EH (cell line): ENCODE measurements at regions not wholly inside any gene's neighbourhood (a gene's known extent, or its start where the extent isn't known, plus 50 kb on each side); places are given as distances from the start of the nearest gene placed in this dataset.
"Not testable (repeated sequence)": the region's sequence is repeated elsewhere in the genome, so short reads cannot be mapped to it uniquely, and the experiment has no call there.

Source experiments
- DNase-seq: peaks from one replicate; pipeline ENCODE4 v3.0.0-alpha.2; 2015; ENCODE audit warnings: low read depth

DNA sequence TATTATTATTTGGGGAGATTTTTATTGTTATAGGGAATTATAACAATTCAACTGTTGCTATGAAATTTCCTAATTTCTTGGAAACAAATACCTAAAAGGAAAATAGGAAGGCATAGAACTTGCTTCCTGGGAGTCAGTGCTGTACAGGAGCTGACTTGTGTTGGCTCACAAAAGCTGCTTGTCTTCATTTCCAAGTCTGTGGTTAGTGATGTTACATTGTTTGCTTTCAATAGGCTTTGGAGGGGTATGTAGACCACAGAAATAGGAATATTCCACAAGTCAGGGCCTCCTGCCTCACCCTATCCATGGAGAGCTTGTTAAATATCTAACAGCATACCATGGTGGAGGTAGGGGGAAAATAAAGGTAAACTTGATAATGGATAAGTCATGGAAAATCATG lies 688.9 kb upstream of the FAM98A start:
- DNase-seq, result no peak

DNA sequence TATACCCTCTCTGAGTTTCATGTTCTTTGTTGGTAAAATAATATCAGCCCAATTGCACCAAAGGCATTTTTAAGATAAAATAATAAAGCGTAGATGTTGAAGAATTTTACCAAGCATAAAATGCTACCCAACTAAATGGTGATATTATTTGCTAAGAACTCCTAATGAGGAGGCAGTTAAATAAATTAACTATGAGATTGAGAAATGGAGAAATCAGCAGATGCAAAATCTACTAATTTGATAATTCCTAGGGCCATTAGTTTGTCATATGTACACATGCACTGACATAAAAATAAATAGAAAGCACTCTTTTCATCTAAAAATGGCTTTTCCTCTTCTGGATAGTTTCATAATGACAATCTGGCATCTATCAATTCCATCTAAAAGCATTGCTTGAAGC lies 681.5 kb upstream of the FAM98A start:
- no peak for DNase-seq

DNA sequence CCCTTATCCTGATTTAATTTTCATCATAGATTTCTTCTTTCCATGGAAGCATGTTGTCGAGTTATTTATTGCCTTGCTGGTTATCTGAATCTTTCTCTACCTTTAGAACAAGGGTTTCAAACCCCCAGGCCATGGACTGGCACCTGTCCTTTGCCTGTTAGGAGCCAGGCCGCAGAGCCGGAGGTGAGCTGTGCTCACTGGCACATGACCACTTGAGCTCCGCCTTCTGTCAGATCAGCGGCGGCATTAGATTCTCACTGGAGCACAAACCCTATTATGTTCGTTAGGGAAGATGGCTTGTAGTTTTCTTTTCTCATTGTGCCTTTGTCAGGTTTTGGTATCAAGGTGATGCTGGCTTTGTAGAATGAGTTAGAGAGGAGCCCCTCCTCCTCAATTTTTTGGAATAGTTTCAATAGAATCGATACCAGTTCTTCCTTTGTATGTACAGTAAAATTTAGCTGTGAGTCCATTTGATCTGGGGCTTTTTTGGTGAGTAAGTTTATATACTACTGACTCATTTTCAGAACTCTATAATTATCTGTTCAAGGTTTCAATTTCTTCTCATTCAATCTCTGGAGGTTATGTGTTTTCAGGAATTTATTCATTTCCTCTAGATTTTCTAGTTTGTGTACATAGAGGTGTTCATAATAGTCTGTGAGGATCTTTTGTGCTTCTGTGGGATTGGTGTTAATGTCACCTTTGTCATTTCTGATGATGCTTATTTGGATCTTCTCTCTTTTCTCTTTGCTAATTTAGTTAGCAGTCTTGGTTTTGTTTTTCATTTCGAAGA lies 668.0 kb upstream of the FAM98A start:
- no peak for DNase-seq

DNA sequence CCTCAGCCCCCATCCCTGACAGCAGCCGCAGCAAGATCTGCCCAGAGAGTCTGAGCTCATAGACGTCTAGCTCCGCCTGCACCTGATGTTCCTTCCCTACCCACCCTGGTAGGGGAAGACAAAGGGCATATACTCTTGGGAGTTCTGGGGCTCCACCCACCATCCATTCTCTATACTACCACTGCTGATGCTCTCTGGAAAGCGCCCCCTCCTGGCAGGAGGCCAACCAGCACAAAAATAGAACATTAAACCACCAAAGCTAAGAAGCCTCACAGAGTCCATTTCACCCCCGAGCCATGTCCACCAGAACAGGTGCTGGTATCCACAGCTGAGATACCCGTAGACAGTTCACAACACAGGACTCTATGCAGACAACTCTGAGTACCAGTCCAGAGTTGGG lies 662.6 kb upstream of the FAM98A start:
- DNase-seq, result no peak

DNA sequence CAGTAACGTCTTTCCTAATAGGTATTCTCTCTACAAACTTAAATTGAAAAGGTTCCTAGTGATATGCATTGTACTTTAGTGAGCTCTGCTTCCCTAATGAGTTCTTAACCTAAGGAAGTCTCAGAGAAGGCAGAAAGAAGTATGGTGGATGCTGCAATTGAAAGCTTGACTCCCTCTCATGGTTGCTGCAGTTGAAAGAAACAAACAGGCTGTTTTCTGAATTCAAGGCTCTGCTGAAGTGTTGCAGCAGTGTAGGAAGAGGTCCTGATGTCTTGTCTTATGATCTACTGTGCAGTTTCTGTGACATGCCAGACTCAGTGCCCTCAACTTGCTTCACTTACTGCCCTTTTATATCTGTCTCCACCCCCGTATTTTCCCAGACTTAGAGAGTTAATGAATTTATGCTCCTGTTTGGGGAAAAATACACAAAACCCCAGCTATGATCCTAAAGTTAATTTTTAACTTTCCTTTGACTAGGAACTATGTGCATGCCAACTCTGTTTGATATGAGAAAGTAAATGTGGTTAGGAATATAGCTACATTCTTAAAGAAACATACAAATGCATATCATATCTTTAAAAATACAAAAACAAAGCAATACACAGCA lies 655.3 kb upstream of the FAM98A start:
- DNase-seq, result no peak

DNA sequence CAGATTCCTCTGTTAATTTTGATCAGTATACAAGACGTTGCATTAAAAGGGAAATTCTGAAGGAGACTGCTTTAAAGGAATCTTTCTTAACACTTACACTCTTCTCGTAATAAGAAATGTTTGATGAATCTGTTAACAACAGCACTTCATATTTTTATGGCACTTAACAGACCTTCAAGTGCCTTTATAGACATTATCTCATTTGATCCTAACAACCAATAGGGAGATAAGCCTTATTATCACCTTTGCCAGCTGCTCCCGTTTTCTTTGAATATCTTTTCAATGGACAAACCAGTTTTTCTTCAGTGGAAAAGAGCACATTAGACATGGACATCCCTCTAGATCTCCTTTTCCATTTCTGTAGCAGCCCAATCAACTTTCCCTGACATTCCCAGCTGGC lies 653.0 kb upstream of the FAM98A start:
- DNase-seq, result no peak

DNA sequence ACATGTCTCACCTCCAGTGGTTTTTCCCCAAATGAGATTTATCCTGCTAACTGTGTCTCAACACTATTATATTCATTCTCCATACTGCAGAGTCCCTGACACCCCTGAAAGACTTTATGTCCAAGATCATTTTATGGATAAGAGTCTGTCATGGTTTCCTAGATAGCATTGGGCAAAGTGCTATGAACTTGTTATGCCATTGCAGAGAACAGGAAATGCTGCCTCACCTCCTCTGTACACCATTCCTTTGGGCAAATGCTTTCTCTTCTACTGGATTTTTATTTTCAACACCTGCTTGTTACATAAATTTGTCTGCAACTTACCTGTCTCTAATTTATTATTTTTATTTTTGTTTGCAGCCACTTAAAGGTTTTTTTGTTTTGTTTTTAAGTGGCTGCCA lies 652.5 kb upstream of the FAM98A start:
- DNase-seq, result no peak

DNA sequence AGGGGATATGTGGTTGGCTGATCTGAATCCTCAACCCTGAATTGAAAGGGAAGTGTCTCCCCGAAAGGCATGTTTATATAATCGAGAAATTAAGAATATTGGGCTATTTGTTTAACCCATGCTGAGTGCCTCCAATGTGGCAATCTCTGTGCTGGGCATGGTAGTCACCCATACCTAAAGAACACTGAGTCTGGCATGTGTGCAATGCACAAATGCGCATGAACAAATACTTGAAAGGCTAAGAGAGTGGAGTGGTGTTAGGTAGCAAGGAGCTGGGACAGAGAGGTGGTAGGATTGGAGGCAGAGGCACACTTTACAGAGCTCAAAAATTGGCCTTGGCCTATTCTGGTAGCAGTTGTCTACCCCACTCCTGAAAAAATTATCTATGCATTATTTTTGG lies 645.1 kb upstream of the FAM98A start:
- DNase-seq, result no peak

DNA sequence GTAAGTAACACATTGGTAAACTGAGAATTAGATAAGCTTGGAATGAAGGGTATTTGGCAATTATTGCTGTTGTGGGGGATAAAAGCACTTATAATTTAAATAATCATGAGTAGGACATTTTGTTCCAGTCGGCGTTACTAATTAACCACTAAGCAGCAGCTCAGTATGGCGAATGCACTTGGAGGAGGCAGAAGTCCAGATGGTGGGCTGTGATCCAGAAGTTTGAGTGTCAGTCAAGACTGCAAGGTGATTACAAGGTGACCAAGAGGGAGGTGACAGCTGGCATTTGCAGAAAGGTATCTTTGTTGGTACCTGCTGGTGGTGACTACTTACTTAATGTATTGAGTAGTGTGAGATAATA lies 643.6 kb upstream of the FAM98A start:
- DNase-seq, result no peak

DNA sequence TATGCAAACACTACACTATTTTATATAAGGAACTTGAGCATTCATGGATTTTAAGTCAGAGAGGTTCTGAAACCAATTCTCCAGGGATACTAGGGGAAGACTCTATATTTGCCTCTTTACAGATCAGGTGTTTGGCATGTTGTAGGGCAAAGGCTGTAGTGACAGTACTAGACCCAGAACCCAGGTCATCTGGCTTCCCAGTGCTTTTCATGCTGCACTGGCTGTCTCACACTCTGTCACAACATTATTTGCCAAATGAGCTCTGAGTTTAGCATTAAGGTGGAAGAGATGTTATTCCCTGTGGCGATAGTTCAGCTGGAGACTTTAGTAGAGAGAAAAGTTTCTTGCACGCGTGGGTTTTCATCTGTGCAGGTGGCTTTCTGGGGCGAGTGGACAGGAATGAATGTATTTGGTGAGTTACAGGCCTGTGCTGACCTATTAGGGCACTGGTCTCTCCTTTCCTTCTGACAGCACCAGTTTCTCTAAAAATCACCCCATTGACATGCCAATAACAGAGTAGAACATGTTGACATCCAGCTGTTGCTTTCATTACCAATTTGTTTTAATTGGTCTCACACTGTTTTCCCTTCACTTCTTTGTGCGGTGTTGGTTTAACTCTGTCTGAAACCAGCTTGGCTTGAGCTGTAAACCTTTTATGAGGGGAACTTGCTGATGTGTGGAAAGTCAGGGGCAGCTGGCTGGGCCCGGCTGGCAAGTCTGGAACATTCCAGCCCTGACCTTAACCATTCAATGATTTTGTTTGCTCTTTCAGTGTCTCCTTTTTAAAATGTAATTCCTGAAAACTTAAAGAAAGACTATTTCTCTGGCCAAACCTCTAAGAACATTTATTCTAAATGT lies 643.0 kb upstream of the FAM98A start:
- no peak for DNase-seq

DNA sequence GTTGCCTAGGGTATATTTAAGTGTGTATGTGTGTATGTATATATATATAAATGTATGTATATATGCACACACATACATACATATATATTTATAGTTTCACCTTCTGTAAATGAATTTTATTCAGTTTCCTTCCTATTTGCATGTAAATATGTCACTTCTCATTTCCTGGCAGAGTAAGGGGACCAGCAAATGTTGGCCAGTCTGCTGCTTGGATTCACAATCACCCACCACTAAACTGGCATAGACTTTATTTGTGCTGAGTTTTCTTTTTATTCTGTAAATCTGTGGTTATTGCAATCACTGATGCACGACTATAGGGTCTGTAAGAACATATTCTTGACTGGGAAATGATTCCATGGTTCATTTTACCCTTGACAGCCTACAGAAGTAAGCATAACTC lies 640.4 kb upstream of the FAM98A start:
- no peak for DNase-seq

DNA sequence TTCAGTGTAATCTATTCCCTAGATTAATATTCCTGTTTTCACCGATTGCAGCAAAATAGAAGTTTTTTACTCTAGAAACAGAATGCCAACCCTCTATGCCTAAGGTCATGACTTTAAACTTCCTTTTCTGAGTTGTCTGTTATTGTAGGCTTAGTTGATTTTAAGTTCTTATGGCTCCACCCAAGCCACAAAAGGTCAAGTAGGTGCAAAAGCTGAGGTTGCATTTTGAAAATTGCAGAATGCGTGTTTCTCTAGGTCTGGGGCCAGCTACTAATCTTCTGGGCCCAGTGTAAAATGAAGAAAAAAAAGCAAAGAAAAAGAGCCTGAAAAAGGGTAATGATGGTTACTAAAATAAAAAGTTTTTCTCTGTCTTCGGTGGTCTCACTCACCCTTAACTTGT lies 635.7 kb upstream of the FAM98A start:
- DNase-seq, result no peak

DNA sequence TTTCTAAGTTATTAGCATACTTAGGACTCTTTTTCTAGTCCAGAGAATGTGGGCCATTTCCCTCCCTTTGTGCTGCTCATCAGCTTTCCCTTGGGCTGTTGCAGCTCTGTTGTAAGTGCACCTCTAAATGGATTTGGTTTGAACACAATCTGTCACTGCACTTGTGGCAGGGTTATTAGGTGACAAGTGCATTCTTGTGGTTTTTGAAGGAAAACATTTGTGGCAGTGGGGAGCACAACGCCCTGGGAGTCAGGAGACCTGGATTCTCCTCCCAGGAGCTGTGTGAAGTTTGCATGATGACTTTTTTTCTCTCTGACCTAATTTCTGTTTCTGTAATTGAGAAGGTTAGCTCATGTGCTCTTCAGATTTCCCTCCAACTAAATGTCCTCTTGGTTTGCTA lies 630.9 kb upstream of the FAM98A start:
- no peak for DNase-seq

DNA sequence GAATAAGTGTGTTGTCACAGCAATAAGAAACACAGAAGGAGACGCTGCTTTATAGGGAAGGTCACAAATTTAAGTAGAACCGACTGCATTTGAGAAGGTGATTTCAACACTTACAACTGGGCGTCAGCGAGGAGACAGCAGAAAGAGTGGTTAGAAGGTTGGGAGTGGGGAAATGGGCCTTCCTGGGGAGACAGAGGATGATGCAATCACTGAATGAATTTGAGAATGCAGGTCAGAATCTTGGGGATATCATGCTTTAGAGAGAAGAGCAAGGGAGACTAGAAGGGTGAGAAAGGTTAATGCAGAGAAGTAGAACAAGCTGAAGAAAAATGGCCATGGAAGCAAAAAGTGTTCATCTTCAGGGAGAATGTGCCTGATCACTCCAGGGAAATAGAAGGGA lies 616.1 kb upstream of the FAM98A start:
- no peak for DNase-seq

DNA sequence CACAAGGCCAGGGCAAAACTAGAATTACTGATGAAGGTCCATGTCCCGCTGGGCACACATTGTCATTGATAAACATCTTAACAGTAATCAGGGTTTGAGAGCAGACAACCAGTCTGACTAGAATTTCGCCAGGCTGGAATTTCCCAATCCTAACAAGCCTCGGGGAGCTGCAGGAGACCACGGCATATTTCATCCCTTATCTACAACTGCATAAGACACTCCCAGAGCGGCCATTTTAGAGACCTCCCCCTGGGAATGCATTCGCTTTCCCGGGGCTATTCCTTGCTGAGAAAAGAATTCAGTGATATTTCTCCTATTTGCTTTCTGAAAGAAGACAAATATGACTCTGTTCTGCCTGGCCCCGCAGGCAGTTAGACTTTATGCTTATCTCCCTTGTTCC lies 611.3 kb upstream of the FAM98A start:
- not testable (repeated sequence) for DNase-seq

DNA sequence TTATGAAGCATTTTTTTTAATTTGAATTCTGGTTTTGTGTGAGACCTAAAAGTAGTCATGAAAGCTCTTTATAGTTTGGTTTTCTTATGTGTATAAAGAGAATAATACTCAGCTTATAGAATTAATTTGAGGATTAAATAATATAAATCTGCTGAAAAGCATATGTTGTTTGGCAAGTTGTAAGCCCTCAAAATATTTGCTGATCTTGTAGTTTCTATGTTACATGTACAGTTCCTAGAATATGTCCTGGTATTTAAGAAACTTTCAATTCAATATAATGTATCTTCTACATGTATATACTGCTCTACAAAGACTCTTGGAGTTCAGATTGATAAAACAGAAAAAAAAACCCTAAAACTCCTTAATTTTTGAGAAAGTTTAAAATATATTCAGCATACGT lies 605.5 kb upstream of the FAM98A start:
- DNase-seq, result no peak

DNA sequence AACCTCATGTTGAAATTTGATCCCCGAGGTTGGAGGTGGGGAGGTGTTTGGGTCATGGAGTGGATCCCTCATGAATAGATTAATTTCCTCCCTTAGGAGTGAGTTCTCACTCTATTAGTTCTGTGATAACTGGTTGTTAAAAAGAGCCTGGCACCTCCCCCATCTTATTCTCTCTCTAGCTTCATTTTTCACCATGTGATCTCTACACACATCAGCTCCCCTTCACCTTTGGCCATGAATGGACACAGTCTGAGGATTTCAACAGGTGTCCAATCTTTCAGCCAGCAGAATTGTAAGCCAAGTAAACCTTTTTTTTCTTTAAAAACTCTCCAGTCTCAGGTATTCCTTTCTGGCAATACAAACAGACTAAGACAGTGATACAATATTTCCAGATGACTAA lies 602.0 kb upstream of the FAM98A start:
- no peak for DNase-seq

DNA sequence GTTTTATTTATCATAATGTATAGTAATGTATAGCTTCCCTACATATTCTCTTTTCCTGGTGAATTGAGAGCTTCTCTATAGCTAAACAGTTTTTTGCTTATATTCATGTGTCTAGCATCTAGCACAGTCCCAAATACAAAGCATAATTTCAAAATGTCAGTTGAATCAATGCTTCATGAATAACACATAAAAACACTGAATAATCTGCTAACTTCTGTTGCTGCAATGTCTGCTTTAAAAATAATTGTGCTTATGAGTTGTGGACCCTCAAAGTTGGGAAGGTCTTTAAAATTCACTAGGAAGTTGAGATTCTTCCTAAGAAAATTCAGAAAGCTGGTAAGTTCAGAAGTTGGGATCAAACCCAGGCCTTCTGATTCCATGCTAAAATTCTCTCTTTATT lies 600.9 kb upstream of the FAM98A start:
- DNase-seq, result no peak

DNA sequence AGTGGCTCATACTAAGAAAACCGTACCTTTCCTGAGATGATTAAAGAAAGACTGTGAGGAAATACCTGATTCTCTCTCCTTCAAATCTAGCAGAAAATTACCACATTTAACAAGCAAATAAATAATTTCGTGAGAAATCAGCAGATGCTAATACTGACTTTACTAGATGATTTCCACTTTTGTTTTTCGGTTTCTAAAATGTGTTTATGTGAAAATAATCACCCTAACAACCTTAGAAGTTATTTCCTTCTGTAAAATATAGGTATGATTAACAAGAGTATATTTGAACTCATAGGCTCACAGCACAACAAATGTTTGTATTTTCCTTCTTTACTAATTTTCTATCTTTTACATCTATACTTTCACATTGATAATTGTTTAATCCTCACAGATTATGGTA lies 594.1 kb upstream of the FAM98A start:
- no peak for DNase-seq

DNA sequence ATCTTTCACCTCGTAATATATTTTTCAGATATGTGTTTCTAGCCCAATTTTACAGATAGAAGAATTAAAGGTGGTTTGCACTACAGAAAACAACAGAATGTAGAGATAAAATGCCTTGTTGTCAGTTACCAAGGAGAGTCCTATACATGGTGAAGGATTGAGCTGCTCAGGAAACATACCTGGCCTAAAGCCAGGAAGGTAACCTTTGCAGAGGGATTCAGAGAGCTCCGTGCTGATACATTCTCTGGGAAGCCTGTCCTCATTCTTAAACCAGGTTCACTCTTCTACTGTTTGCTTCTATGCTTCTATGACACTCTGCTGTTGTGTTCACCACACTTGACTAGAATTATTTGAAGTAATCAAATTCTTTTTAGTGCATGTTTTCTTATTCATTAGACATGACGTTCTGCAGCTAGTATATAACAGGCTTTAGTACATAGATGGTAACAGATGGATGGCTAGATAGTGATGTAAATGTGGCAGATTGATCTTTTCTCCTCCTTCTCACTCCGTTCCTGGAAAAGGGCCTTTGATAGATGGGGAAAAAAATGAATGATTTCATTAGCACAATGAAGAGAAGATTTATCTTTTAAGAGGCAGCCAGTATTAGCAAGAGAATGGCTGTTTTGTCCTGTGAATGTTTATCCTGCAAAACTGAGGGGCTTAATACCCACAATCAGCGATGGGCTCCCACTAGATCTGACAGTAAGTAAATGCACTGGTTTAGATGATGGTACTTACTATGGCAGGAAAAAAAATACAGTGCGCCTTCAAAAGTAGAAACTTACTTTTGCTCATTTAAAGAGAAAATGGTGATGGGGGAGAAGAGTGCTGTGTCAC lies 589.6 kb upstream of the FAM98A start:
- DNase-seq, result no peak

DNA sequence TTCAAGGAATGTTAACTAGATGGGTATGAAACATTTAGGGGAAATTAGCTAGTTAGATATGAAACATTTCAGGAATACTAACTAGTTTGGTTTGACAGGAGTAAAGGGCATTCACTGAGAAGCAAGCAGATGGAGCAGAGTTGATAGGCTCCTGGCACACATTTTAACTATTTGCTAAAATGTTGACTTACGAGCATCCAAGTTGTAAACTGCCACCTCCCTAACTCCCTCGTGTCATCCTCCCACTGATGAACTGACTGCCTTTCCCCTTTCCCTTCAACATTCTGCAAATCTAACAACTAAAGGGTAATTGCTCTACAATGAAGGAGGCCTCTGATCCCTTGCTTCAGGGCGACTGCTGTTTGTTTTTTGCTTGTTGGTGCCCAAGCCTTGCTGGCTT lies 580.4 kb upstream of the FAM98A start:
- DNase-seq, result no peak

DNA sequence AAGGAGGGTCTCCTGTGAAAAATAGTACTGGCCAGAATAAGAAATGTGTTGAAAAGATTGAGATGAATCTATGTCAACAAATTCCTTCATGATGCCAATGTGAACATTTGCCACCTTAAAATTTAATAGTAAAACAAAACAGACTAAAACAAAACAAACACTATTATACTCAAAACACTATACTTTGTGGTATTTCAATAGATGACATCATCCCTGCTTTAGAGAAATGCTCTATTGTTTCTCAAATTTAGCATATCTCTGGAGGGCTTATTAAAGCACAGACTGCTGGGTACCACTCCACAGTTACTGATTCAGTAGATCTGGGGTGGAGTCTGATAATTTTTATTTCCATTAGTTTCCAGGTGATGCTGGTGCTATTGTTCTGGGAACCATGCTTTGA lies 579.4 kb upstream of the FAM98A start:
- DNase-seq, result no peak
